ENCODE measurements at regions not wholly inside any gene's neighbourhood (a gene's known extent, or its start where the extent isn't known, plus 50 kb on each side); places are given as distances from the start of the nearest gene placed in this dataset.
"Not testable (repeated sequence)": the region's sequence is repeated elsewhere in the genome, so short reads cannot be mapped to it uniquely, and the experiment has no call there.

GRCh38 chr2:34261701-34262100, 662.6 kb upstream of the FAM98A start:
- ATAC-seq: no peak
- no peak for DNase-seq (ENCODE audit: low spot score)

DNA sequence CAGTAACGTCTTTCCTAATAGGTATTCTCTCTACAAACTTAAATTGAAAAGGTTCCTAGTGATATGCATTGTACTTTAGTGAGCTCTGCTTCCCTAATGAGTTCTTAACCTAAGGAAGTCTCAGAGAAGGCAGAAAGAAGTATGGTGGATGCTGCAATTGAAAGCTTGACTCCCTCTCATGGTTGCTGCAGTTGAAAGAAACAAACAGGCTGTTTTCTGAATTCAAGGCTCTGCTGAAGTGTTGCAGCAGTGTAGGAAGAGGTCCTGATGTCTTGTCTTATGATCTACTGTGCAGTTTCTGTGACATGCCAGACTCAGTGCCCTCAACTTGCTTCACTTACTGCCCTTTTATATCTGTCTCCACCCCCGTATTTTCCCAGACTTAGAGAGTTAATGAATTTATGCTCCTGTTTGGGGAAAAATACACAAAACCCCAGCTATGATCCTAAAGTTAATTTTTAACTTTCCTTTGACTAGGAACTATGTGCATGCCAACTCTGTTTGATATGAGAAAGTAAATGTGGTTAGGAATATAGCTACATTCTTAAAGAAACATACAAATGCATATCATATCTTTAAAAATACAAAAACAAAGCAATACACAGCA, 655.3 kb upstream of the FAM98A start:
- ATAC-seq (peak; percentile 93), DNase-seq (ENCODE audit: low spot score) (no peak)

DNA sequence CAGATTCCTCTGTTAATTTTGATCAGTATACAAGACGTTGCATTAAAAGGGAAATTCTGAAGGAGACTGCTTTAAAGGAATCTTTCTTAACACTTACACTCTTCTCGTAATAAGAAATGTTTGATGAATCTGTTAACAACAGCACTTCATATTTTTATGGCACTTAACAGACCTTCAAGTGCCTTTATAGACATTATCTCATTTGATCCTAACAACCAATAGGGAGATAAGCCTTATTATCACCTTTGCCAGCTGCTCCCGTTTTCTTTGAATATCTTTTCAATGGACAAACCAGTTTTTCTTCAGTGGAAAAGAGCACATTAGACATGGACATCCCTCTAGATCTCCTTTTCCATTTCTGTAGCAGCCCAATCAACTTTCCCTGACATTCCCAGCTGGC, 653.0 kb upstream of the FAM98A start:
- ATAC-seq (no peak), DNase-seq (ENCODE audit: low spot score) (no peak)

- no peak for ATAC-seq
- DNase-seq (ENCODE audit: low spot score): no peak
These were observed 652.5 kb upstream of the FAM98A start for GRCh38 chr2:34251578-34251977.

DNA sequence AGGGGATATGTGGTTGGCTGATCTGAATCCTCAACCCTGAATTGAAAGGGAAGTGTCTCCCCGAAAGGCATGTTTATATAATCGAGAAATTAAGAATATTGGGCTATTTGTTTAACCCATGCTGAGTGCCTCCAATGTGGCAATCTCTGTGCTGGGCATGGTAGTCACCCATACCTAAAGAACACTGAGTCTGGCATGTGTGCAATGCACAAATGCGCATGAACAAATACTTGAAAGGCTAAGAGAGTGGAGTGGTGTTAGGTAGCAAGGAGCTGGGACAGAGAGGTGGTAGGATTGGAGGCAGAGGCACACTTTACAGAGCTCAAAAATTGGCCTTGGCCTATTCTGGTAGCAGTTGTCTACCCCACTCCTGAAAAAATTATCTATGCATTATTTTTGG, 645.1 kb upstream of the FAM98A start:
- ATAC-seq (no peak), DNase-seq (ENCODE audit: low spot score) (no peak)

DNA sequence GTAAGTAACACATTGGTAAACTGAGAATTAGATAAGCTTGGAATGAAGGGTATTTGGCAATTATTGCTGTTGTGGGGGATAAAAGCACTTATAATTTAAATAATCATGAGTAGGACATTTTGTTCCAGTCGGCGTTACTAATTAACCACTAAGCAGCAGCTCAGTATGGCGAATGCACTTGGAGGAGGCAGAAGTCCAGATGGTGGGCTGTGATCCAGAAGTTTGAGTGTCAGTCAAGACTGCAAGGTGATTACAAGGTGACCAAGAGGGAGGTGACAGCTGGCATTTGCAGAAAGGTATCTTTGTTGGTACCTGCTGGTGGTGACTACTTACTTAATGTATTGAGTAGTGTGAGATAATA, 643.6 kb upstream of the FAM98A start:
- DNase-seq (ENCODE audit: low spot score) (peak; percentile 79), ATAC-seq (peak; percentile 76)

GRCh38 chr2:34241905-34242762, 643.0 kb upstream of the FAM98A start:
- DNase-seq (ENCODE audit: low spot score): peak; percentile 65
- peak; percentile 83 for ATAC-seq

- no peak for DNase-seq (ENCODE audit: low spot score)
- no peak for ATAC-seq
These were observed 640.4 kb upstream of the FAM98A start for GRCh38 chr2:34239511-34239910.

DNA sequence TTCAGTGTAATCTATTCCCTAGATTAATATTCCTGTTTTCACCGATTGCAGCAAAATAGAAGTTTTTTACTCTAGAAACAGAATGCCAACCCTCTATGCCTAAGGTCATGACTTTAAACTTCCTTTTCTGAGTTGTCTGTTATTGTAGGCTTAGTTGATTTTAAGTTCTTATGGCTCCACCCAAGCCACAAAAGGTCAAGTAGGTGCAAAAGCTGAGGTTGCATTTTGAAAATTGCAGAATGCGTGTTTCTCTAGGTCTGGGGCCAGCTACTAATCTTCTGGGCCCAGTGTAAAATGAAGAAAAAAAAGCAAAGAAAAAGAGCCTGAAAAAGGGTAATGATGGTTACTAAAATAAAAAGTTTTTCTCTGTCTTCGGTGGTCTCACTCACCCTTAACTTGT, 635.7 kb upstream of the FAM98A start:
- DNase-seq (ENCODE audit: low spot score) (no peak), ATAC-seq (peak; percentile 24)

DNA sequence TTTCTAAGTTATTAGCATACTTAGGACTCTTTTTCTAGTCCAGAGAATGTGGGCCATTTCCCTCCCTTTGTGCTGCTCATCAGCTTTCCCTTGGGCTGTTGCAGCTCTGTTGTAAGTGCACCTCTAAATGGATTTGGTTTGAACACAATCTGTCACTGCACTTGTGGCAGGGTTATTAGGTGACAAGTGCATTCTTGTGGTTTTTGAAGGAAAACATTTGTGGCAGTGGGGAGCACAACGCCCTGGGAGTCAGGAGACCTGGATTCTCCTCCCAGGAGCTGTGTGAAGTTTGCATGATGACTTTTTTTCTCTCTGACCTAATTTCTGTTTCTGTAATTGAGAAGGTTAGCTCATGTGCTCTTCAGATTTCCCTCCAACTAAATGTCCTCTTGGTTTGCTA, 630.9 kb upstream of the FAM98A start:
- DNase-seq (ENCODE audit: low spot score): no peak
- ATAC-seq: no peak

DNA sequence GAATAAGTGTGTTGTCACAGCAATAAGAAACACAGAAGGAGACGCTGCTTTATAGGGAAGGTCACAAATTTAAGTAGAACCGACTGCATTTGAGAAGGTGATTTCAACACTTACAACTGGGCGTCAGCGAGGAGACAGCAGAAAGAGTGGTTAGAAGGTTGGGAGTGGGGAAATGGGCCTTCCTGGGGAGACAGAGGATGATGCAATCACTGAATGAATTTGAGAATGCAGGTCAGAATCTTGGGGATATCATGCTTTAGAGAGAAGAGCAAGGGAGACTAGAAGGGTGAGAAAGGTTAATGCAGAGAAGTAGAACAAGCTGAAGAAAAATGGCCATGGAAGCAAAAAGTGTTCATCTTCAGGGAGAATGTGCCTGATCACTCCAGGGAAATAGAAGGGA, 616.1 kb upstream of the FAM98A start:
- ATAC-seq: no peak
- DNase-seq (ENCODE audit: low spot score): no peak

DNA sequence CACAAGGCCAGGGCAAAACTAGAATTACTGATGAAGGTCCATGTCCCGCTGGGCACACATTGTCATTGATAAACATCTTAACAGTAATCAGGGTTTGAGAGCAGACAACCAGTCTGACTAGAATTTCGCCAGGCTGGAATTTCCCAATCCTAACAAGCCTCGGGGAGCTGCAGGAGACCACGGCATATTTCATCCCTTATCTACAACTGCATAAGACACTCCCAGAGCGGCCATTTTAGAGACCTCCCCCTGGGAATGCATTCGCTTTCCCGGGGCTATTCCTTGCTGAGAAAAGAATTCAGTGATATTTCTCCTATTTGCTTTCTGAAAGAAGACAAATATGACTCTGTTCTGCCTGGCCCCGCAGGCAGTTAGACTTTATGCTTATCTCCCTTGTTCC, 611.3 kb upstream of the FAM98A start:
- DNase-seq (ENCODE audit: low spot score); ATAC-seq: not testable (repeated sequence)

DNA sequence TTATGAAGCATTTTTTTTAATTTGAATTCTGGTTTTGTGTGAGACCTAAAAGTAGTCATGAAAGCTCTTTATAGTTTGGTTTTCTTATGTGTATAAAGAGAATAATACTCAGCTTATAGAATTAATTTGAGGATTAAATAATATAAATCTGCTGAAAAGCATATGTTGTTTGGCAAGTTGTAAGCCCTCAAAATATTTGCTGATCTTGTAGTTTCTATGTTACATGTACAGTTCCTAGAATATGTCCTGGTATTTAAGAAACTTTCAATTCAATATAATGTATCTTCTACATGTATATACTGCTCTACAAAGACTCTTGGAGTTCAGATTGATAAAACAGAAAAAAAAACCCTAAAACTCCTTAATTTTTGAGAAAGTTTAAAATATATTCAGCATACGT, 605.5 kb upstream of the FAM98A start:
- DNase-seq (ENCODE audit: low spot score) (no peak), ATAC-seq (no peak)

GRCh38 chr2:34201099-34201498, 602.0 kb upstream of the FAM98A start:
- ATAC-seq (peak; percentile 18), DNase-seq (ENCODE audit: low spot score) (no peak)

GRCh38 chr2:34199971-34200370, 600.9 kb upstream of the FAM98A start:
- DNase-seq (ENCODE audit: low spot score): no peak
- no peak for ATAC-seq

- DNase-seq (ENCODE audit: low spot score) (no peak), ATAC-seq (no peak)
These were observed 594.1 kb upstream of the FAM98A start for GRCh38 chr2:34193164-34193563.

GRCh38 chr2:34188464-34189303, 589.6 kb upstream of the FAM98A start:
- no peak for DNase-seq (ENCODE audit: low spot score)
- no peak for ATAC-seq

GRCh38 chr2:34179511-34179910, 580.4 kb upstream of the FAM98A start:
- DNase-seq (ENCODE audit: low spot score) (no peak), ATAC-seq (no peak)

GRCh38 chr2:34178482-34178881, 579.4 kb upstream of the FAM98A start:
- DNase-seq (ENCODE audit: low spot score): no peak
- no peak for ATAC-seq

DNA sequence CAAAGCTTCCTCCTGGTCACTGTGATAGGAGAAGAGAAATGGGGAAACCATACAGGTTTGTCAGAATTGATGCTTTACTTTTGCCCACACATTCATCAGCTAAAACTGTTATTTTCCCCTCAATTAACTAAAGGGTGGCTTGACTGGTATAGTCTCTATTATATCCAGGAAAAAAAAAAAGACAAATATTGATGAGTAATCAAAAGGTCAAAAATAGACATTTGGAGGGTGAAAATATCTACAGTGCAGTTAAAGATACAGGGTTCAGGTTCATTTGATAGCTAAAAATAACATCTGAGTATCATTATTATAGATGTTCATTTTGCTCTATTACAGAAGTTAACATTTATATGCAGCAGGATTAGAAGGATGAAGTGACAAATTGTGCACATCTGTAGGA, 577.6 kb upstream of the FAM98A start:
- no peak for ATAC-seq
- no peak for DNase-seq (ENCODE audit: low spot score)

GRCh38 chr2:34174506-34174905, 575.4 kb upstream of the FAM98A start:
- no peak for DNase-seq (ENCODE audit: low spot score)
- ATAC-seq: no peak

GRCh38 chr2:34162231-34162630, 563.1 kb upstream of the FAM98A start:
- DNase-seq (ENCODE audit: low spot score) (no peak), ATAC-seq (no peak)

Measured in left lobe of liver (tissue), 2 donors.